ENCODE measurements at regions not wholly inside any gene's neighbourhood (a gene's known extent, or its start where the extent isn't known, plus 50 kb on each side); places are given as distances from the start of the nearest gene placed in this dataset.

DNA sequence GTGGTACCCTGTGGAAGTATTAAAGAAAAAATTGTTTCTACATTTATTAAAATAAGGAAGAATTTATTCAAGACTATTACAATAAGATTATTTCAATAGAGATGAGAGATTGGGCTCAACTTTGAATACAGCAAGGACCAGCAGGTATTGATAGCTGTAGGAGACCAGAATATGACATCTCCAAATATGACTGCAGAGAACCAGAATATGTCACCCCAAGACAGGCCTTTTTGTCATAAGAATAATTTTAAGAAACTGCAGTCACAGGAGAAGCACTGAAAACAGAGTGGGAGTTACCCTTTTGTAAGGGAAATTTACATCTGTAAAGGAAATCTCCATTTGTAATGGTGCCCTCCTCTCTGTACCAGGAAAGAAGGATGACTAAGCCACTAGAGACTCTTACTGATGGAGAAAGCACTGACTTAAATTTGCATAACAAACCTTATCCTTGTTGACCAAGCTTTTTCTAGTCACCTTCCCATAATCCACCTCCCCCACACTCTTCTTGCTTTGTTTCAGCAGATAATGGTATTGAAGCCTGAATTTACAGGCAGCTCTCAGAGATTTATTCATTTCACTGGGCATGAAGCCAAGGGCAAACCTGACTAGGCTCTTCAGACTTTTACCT, 145.1 kb upstream of the RMP24 start (continued):
- TF ChIP-seq PHF8 (conservative IDR thresholded peaks at IDR 0.05; ENCODE audit: low read depth, low read length) (no peak), BRCA1 (IDR thresholded peaks at IDR 0.05; ENCODE audit: low read depth, low read length) (no peak), ATF2 (IDR thresholded peaks at IDR 0.05; ENCODE audit: low read length) (peak; percentile 72; the same call in 1 of the 2 replicates), TAF7 (optimal IDR thresholded peaks at IDR 0.05; ENCODE audit: borderline replicate concordance, low read depth, low read length) (no peak), CBX5 (IDR thresholded peaks at IDR 0.05; ENCODE audit: low read depth, low read length) (no peak), GTF2F1 (IDR thresholded peaks at IDR 0.05; ENCODE audit: borderline replicate concordance, low read depth, low read length) (no peak), SUZ12 (IDR thresholded peaks at IDR 0.05; ENCODE audit: low read length) (no peak), BACH1 (IDR thresholded peaks at IDR 0.05; ENCODE audit: low read length) (peak; percentile 96), TBP (IDR thresholded peaks at IDR 0.05; ENCODE audit: low read depth, low read length) (0 out of 2 replicates have a peak, but pooled peaks have one; percentile 28), JUN (IDR thresholded peaks at IDR 0.05; ENCODE audit: low read depth, low read length) (no peak; the same call in 1 of the 2 replicates), HDAC6 (IDR thresholded peaks at IDR 0.05; ENCODE audit: low read depth, low read length) (no peak), POU5F1 (IDR thresholded peaks at IDR 0.05; ENCODE audit: low read depth, low read length) (peak; percentile 88), ZNF274 (IDR thresholded peaks at IDR 0.05; ENCODE audit: borderline replicate concordance, extremely low read depth, low read length) (no peak), TEAD4 (IDR thresholded peaks at IDR 0.05; ENCODE audit: low read depth, low read length) (no peak)
- TF ChIP-seq, protein P1, sequence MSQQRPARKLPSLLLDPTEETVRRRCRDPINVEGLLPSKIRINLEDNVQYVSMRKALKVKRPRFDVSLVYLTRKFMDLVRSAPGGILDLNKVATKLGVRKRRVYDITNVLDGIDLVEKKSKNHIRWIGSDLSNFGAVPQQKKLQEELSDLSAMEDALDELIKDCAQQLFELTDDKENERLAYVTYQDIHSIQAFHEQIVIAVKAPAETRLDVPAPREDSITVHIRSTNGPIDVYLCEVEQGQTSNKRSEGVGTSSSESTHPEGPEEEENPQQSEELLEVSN (IDR thresholded peaks at IDR 0.05) = no peak
